Keratinocyte (primary cell): ENCODE measurements at regions not wholly inside any gene's neighbourhood (a gene's known extent, or its start where the extent isn't known, plus 50 kb on each side); places are given as distances from the start of the nearest gene placed in this dataset.
"Not testable (repeated sequence)": the region's sequence is repeated elsewhere in the genome, so short reads cannot be mapped to it uniquely, and the experiment has no call there.

Source experiments
- DNase-seq: peaks from one replicate; pipeline ENCODE4 v3.0.0-alpha.2; 2011; ENCODE audit warnings: low read depth, missing footprints, low spot score
- FAIRE-seq: peaks from 2 replicates; lab custom pipeline; 2011; peaks lifted over from hg19 to GRCh38; lab: Jason Lieb, UNC
- H2AFZ ChIP-seq: 2 replicates; pipeline ENCODE4 v1.6.0; 2012; ENCODE audit warnings: low read length, control low read depth, inconsistent platforms; ENCODE audit not compliant: control insufficient read depth
- H3K27ac ChIP-seq: 2 replicates; pipeline ENCODE4 v1.5.1; 2011; ENCODE audit warnings: low read length; ENCODE audit not compliant: control insufficient read depth, insufficient read depth
- H3K27me3 ChIP-seq: 3 replicates; pipeline ENCODE4 v1.6.0; 2011; ENCODE audit warnings: low read length; ENCODE audit not compliant: control insufficient read depth, insufficient read depth; ENCODE audit errors: extremely low read depth
- H3K36me3 ChIP-seq, 2 experiments: 2 replicates in 1 of 2; 3 replicates in 1 of 2; pipeline ENCODE4 v1.5.1; 2011; ENCODE audit warnings: low read length in 2 of 2, mild to moderate bottlenecking in 1 of 2; ENCODE audit not compliant: control insufficient read depth in 2 of 2, insufficient read depth in 2 of 2; ENCODE audit errors: extremely low read depth in 1 of 2
- H3K4me1 ChIP-seq: 3 replicates; pipeline ENCODE4 v1.5.1; 2011; ENCODE audit warnings: low read length; ENCODE audit not compliant: control insufficient read depth, insufficient read depth; ENCODE audit errors: extremely low read depth
- H3K4me2 ChIP-seq: 3 replicates; pipeline ENCODE4 v1.6.0; 2011; ENCODE audit warnings: low read depth, low read length; ENCODE audit not compliant: control insufficient read depth, insufficient read depth; ENCODE audit errors: extremely low read depth
- H3K4me3 ChIP-seq, 3 experiments: fragments of 200-600 bp in 1 of 3; sonication (generic) in 1 of 3; 2 replicates in 2 of 3; 3 replicates in 1 of 3; pipeline ENCODE4 v1.5.1; 2011 to 2016; ENCODE audit warnings: low read length in 3 of 3, mild to moderate bottlenecking in 3 of 3, control low read depth in 2 of 3, inconsistent platforms in 1 of 3, low read depth in 1 of 3, mixed read lengths in 1 of 3, mixed run types in 1 of 3, moderate library complexity in 1 of 3; ENCODE audit not compliant: control insufficient read depth in 2 of 3, insufficient read depth in 2 of 3; ENCODE audit errors: extremely low read depth in 1 of 3
- H3K79me2 ChIP-seq: 2 replicates; pipeline ENCODE4 v1.6.0; 2012; ENCODE audit warnings: low read length; ENCODE audit not compliant: control insufficient read depth, insufficient read depth
- H3K9ac ChIP-seq: 3 replicates; pipeline ENCODE4 v1.6.0; 2011; ENCODE audit warnings: low read length; ENCODE audit not compliant: control insufficient read depth, insufficient read depth; ENCODE audit errors: extremely low read depth
- H3K9me1 ChIP-seq: 3 replicates; pipeline ENCODE4 v1.6.0; 2011; ENCODE audit warnings: low read length; ENCODE audit not compliant: control insufficient read depth, insufficient read depth; ENCODE audit errors: extremely low read depth
- H3K9me3 ChIP-seq: 2 replicates; pipeline ENCODE4 v1.5.1; 2012; ENCODE audit warnings: low read depth, low read length; ENCODE audit not compliant: control insufficient read depth
- H4K20me1 ChIP-seq: 3 replicates; pipeline ENCODE4 v1.6.0; 2011; ENCODE audit warnings: low read length; ENCODE audit not compliant: control insufficient read depth, insufficient read depth; ENCODE audit errors: extremely low read depth
- EZH2 ChIP-seq: IDR thresholded peaks from one replicate; pipeline ENCODE4 v1.6.1; 2012; ENCODE audit warnings: inconsistent platforms, mild to moderate bottlenecking, low read length, moderate library complexity
- dilution Hi-C: fragments of 300-500 bp; cut with MboI; formaldehyde crosslinking; loops from one replicate; pipeline ENCODE4 v1.7.0; 2020; ENCODE audit warnings: low sequenced_read_pairs; ENCODE audit not compliant: extremely low pct_ligation_motif_present
- TF ChIP-seq, protein P1 (sequence below), 3 experiments: IDR thresholded peaks in 1 of 3; conservative IDR thresholded peaks in 1 of 3; optimal IDR thresholded peaks in 1 of 3; 2 replicates in 2 of 3; 3 replicates in 1 of 3; pipeline versions ENCODE3 to v1.5.1; 2011; ENCODE audit warnings: low read length in 3 of 3, mild to moderate bottlenecking in 3 of 3, moderate library complexity in 2 of 3, control low read depth in 1 of 3, inconsistent platforms in 1 of 3; ENCODE audit not compliant: insufficient read depth in 2 of 3; ENCODE audit errors: extremely low read depth in 1 of 3

- Histone ChIP-seq H3K9me1 (no peaks in the 10 kb centered on the region), H3K9me3 (no peaks in the 10 kb centered on the region), H3K9ac (no peak overlapping the region), H3K27ac (no peak overlapping the region), H2AFZ (no peak overlapping the region), H3K79me2 (no peaks in the 10 kb centered on the region), H4K20me1 (no peaks in the 10 kb centered on the region), H3K4me3 (no peak overlapping the region), H3K4me2 (no peak overlapping the region), H3K27me3 (no peaks in the 10 kb centered on the region), H3K36me3 (no peaks in the 10 kb centered on the region), H3K4me1 (no peaks in the 10 kb centered on the region)
- DNase-seq (no peak), FAIRE-seq (no peak)
- no peak for TF ChIP-seq EZH2
- TF ChIP-seq, protein P1, sequence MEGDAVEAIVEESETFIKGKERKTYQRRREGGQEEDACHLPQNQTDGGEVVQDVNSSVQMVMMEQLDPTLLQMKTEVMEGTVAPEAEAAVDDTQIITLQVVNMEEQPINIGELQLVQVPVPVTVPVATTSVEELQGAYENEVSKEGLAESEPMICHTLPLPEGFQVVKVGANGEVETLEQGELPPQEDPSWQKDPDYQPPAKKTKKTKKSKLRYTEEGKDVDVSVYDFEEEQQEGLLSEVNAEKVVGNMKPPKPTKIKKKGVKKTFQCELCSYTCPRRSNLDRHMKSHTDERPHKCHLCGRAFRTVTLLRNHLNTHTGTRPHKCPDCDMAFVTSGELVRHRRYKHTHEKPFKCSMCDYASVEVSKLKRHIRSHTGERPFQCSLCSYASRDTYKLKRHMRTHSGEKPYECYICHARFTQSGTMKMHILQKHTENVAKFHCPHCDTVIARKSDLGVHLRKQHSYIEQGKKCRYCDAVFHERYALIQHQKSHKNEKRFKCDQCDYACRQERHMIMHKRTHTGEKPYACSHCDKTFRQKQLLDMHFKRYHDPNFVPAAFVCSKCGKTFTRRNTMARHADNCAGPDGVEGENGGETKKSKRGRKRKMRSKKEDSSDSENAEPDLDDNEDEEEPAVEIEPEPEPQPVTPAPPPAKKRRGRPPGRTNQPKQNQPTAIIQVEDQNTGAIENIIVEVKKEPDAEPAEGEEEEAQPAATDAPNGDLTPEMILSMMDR (optimal IDR thresholded peaks at IDR 0.05 in 1 of 3, IDR thresholded peaks at IDR 0.05 in 1 of 3, conservative IDR thresholded peaks at IDR 0.05 in 1 of 3; ENCODE audit: extremely low read depth in 1 of 3, insufficient read depth in 2 of 3, low read length in 3 of 3), result no peak
- dilution Hi-C loops, result no loop called here
Measured at GRCh38 chr3:154835639-154836038, 244.5 kb upstream of the MME start.

- H3K9me1 ChIP-seq, H2AFZ ChIP-seq, H3K4me1 ChIP-seq, H3K9ac ChIP-seq, H3K36me3 ChIP-seq, H4K20me1 ChIP-seq, FAIRE-seq, dilution Hi-C loops, H3K4me3 ChIP-seq, H3K27ac ChIP-seq, H3K9me3 ChIP-seq, H3K4me2 ChIP-seq, H3K27me3 ChIP-seq, H3K79me2 ChIP-seq, DNase-seq: not testable (repeated sequence)
Measured at GRCh38 chr3:154834831-154835230, 245.3 kb upstream of the MME start.

DNA sequence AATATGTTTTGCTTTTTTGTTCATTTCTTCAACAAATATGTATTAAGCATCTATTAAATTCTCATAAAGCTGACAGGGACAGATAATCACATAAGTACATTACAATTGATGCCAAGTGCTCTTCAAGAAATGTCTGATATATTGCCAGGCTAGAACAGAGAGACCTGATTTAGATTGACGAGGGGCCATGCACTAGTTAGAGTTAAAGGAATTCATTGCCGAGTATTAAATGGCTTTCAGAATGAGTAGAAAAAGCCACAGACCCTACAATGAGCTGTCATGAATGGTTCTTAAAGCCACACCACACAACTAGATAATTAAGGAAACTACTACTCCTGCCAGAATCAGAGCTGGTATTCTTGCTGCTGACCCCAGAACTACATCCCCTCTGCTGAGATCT is 250.2 kb upstream of the MME start:
- H3K9me1 ChIP-seq, result no peaks in the 10 kb centered on the region
- no peak overlapping the region for H3K9ac ChIP-seq
- H2AFZ ChIP-seq, result no peak overlapping the region
- H3K4me2 ChIP-seq, result no peak overlapping the region
- H3K79me2 ChIP-seq, result no peaks in the 10 kb centered on the region
- FAIRE-seq (no peak), DNase-seq (no peak)
- TF ChIP-seq EZH2, result no peak
- TF ChIP-seq, protein P1 (optimal IDR thresholded peaks at IDR 0.05 in 1 of 3, IDR thresholded peaks at IDR 0.05 in 1 of 3, conservative IDR thresholded peaks at IDR 0.05 in 1 of 3; ENCODE audit: extremely low read depth in 1 of 3, insufficient read depth in 2 of 3, low read length in 3 of 3), result no peak
- no peaks in the 10 kb centered on the region for H3K4me1 ChIP-seq
- no peaks in the 10 kb centered on the region for H3K27me3 ChIP-seq
- no peaks in the 10 kb centered on the region for H4K20me1 ChIP-seq
- H3K9me3 ChIP-seq, result no peaks in the 10 kb centered on the region
- H3K27ac ChIP-seq, result no peak overlapping the region
- H3K36me3 ChIP-seq, result no peaks in the 10 kb centered on the region
- no peak overlapping the region for H3K4me3 ChIP-seq
- dilution Hi-C loops, result no loop called here
